Rectal smooth muscle tissue (tissue), 1 donor: ENCODE measurements at regions not wholly inside any gene's neighbourhood (a gene's known extent, or its start where the extent isn't known, plus 50 kb on each side); places are given as distances from the start of the nearest gene placed in this dataset.

Source experiments
- H3K27ac ChIP-seq: one replicate; pipeline ENCODE4 v1.7.0; 2013; ENCODE audit warnings: low read depth, low read length, inconsistent platforms
- H3K27me3 ChIP-seq: one replicate; pipeline ENCODE4 v1.7.0; 2013; ENCODE audit warnings: low read length; ENCODE audit not compliant: control insufficient read depth, insufficient read depth
- H3K36me3 ChIP-seq: one replicate; pipeline ENCODE4 v1.7.0; 2013; ENCODE audit warnings: low read length; ENCODE audit not compliant: control insufficient read depth, insufficient read depth
- H3K4me1 ChIP-seq: one replicate; pipeline ENCODE4 v1.7.0; 2013; ENCODE audit warnings: low read length; ENCODE audit not compliant: control insufficient read depth, insufficient read depth
- H3K4me3 ChIP-seq: one replicate; pipeline ENCODE4 v1.7.0; 2013; ENCODE audit warnings: low read length
- H3K9ac ChIP-seq: one replicate; pipeline ENCODE4 v1.7.0; 2013; ENCODE audit warnings: low read length

- Histone ChIP-seq H3K9ac (no peak overlapping the region), H3K27ac (no peak overlapping the region), H3K36me3 (no peaks in the 10 kb centered on the region), H3K4me3 (no peak overlapping the region), H3K4me1 (peaks cover 11% of the 10 kb centered on the region), H3K27me3 (no peaks in the 10 kb centered on the region)
These were observed 109.1 kb downstream of the DAD1 start for GRCh38 chr14:22479776-22480464.

GRCh38 chr14:22479132-22479531 lies 109.9 kb downstream of the DAD1 start:
- Histone ChIP-seq H3K4me3 (no peak overlapping the region), H3K27me3 (no peaks in the 10 kb centered on the region), H3K4me1 (peaks cover 11% of the 10 kb centered on the region), H3K36me3 (no peaks in the 10 kb centered on the region), H3K9ac (no peak overlapping the region), H3K27ac (no peak overlapping the region)

DNA sequence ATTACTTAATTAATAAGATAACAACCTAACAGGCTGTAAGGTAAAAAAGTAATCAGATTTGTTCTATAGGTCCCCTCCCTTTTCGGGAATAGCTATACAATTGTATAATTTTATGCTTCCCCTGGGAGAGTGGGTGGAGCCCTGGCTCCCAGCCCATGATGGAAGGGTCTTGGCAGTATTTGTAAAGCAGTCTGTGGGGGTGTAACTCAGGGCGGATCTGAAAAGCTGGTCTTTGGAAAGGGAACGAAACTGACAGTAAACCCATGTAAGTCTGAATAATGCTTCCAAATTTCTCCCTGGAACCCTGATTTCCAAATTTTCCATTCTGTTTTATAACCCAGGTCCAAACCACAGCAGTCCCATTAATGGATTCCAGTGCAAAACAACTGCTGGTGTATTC lies 110.4 kb downstream of the DAD1 start:
- H3K36me3 ChIP-seq = no peaks in the 10 kb centered on the region
- H3K27ac ChIP-seq = no peak overlapping the region
- no peak overlapping the region for H3K4me3 ChIP-seq
- H3K27me3 ChIP-seq = no peaks in the 10 kb centered on the region
- peaks cover 11% of the 10 kb centered on the region for H3K4me1 ChIP-seq
- no peak overlapping the region for H3K9ac ChIP-seq

GRCh38 chr14:22478247-22478646 lies 110.8 kb downstream of the DAD1 start:
- Histone ChIP-seq H3K9ac (no peak overlapping the region), H3K27ac (no peak overlapping the region), H3K36me3 (no peaks in the 10 kb centered on the region), H3K4me3 (no peak overlapping the region), H3K27me3 (no peaks in the 10 kb centered on the region), H3K4me1 (peaks cover 11% of the 10 kb centered on the region)

GRCh38 chr14:22477569-22478194 lies 111.3 kb downstream of the DAD1 start:
- H3K27me3 ChIP-seq = no peaks in the 10 kb centered on the region
- H3K36me3 ChIP-seq = no peaks in the 10 kb centered on the region
- no peak overlapping the region for H3K27ac ChIP-seq
- H3K4me1 ChIP-seq = peaks cover 11% of the 10 kb centered on the region
- no peak overlapping the region for H3K9ac ChIP-seq
- no peak overlapping the region for H3K4me3 ChIP-seq

GRCh38 chr14:22476887-22477286 lies 112.1 kb downstream of the DAD1 start:
- Histone ChIP-seq H3K27me3 (no peaks in the 10 kb centered on the region), H3K27ac (no peak overlapping the region), H3K4me1 (peaks cover 7% of the 10 kb centered on the region), H3K4me3 (no peak overlapping the region), H3K9ac (no peak overlapping the region), H3K36me3 (no peaks in the 10 kb centered on the region)

DNA sequence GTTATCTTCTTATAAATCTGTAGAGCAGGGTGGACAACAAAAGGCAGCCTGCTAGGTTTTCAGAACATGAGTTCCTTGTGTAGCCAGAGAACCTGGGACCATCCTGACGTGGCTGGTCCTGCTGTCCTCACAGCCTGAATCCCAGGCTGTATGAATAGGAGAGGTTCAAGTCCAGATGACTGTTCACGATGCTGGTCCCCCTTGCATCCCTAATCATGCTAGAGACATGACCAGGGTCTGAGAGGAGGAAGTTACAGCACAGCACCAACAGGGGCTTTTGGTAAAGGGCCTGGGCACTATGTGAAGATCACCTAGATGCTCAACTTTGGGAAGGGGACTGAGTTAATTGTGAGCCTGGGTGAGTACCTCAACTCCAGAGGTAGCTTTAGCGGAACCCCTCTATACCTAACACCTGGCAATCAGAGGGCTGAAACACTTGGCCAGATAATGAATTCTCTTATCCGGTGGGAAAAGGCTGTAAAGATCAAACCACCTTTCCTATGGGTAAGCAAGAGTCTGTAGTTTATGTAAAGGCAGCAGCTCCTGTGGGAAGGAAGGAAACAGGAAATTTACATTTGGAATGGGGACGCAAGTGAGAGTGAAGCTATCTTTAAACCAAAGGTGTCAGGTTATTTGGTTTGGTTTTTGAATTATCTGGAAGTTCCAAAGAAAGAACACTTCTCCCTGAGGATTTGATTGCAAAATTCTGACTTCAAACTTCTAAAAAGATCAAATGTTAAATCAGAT lies 112.8 kb downstream of the DAD1 start:
- no peaks in the 10 kb centered on the region for H3K27me3 ChIP-seq
- H3K27ac ChIP-seq = no peak overlapping the region
- H3K4me1 ChIP-seq = peaks cover 3% of the 10 kb centered on the region
- H3K4me3 ChIP-seq = no peak overlapping the region
- no peaks in the 10 kb centered on the region for H3K36me3 ChIP-seq
- H3K9ac ChIP-seq = no peak overlapping the region

GRCh38 chr14:22475381-22475780 lies 113.6 kb downstream of the DAD1 start:
- no peak overlapping the region for H3K4me3 ChIP-seq
- H3K9ac ChIP-seq = no peak overlapping the region
- no peak overlapping the region for H3K27ac ChIP-seq
- H3K27me3 ChIP-seq = no peaks in the 10 kb centered on the region
- no peaks in the 10 kb centered on the region for H3K36me3 ChIP-seq
- peaks cover 3% of the 10 kb centered on the region for H3K4me1 ChIP-seq

GRCh38 chr14:22474730-22475351 lies 114.2 kb downstream of the DAD1 start:
- H3K27me3 ChIP-seq = no peaks in the 10 kb centered on the region
- H3K27ac ChIP-seq = no peak overlapping the region
- H3K4me3 ChIP-seq = no peak overlapping the region
- no peak overlapping the region for H3K9ac ChIP-seq
- H3K36me3 ChIP-seq = no peaks in the 10 kb centered on the region
- H3K4me1 ChIP-seq = peaks cover 3% of the 10 kb centered on the region

DNA sequence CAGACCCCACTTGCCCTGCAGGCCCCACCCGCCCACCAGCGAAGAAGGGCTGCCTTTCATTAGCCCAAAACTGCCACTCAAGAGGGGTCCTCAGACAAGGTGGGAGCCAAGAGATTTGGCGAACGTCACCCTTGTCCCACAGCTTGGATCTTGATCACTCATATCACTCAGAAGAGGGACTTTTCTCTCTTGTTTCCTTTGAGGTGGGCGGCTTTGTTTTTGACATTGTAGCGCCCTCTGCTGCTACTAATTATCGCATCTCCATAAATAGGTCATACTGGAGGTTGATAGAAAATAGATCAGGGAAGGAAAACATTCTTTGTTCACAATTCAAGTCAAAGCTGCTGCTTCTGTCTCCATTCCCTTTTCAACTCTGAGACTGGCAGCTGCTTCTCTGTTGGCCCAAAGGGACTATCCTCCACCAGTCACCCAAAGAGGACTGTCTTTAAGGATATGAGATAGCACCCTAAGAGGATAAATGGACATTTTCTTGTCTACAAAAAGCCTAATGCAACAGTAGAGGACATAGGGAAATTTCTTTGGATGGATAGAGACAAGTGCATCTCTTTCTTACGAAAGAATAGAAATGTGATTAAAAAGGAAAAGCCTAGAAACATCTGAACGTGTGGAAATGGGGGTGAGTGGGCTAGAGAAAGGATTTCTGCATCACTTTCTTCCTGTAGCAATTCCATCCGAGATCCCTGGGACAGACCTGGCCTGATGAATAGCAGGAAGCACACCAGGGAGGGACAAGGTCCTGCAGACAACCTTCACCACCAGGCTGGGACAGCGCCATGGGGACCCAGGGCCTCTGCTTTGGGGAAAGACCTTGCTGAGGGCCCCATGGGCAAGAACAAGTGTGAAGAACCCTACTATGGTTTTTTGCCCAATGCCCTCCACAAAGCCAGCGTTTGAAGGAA lies 115.8 kb downstream of the DAD1 start:
- no peak overlapping the region for H3K9ac ChIP-seq
- no peak overlapping the region for H3K27ac ChIP-seq
- H3K36me3 ChIP-seq = no peaks in the 10 kb centered on the region
- no peaks in the 10 kb centered on the region for H3K27me3 ChIP-seq
- H3K4me1 ChIP-seq = no peaks in the 10 kb centered on the region
- no peak overlapping the region for H3K4me3 ChIP-seq

DNA sequence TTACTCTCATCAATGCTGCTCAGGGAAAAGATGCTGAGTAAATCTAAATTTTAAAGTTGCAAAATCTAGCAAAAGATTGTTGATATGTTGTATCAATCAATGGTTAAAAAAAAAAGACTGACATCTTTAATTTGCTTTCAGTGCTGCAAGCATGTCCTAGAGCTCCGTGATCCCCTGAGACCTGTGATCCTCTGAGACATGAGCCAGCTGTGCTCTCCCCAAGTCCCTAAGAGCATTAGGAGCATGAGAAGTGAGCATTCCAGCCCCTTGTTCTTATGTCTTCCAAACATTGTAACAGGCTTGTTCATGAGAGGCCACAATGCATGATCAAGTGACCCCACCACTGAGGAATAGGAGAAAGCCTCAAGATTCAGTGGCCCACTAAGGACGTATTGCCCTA lies 116.6 kb downstream of the DAD1 start:
- Histone ChIP-seq H3K36me3 (no peaks in the 10 kb centered on the region), H3K4me3 (no peak overlapping the region), H3K9ac (no peak overlapping the region), H3K4me1 (no peaks in the 10 kb centered on the region), H3K27me3 (no peaks in the 10 kb centered on the region), H3K27ac (no peak overlapping the region)
